Epithelial cell of proximal tubule (primary cell): ENCODE measurements at regions not wholly inside any gene's neighbourhood (a gene's known extent, or its start where the extent isn't known, plus 50 kb on each side); places are given as distances from the start of the nearest gene placed in this dataset.

Source experiments
- DNase-seq: peaks from one replicate; pipeline ENCODE4 v3.0.0-alpha.2; 2011; ENCODE audit warnings: low read depth
- H3K4me3 ChIP-seq: 2 replicates; pipeline ENCODE4 v1.5.1; 2011; ENCODE audit warnings: low read depth, mild to moderate bottlenecking, low read length
- TF ChIP-seq, protein P1 (sequence below): conservative IDR thresholded peaks from 2 replicates; pipeline ENCODE4 v1.5.1; 2012; ENCODE audit warnings: low read depth, mild to moderate bottlenecking, low read length

DNA sequence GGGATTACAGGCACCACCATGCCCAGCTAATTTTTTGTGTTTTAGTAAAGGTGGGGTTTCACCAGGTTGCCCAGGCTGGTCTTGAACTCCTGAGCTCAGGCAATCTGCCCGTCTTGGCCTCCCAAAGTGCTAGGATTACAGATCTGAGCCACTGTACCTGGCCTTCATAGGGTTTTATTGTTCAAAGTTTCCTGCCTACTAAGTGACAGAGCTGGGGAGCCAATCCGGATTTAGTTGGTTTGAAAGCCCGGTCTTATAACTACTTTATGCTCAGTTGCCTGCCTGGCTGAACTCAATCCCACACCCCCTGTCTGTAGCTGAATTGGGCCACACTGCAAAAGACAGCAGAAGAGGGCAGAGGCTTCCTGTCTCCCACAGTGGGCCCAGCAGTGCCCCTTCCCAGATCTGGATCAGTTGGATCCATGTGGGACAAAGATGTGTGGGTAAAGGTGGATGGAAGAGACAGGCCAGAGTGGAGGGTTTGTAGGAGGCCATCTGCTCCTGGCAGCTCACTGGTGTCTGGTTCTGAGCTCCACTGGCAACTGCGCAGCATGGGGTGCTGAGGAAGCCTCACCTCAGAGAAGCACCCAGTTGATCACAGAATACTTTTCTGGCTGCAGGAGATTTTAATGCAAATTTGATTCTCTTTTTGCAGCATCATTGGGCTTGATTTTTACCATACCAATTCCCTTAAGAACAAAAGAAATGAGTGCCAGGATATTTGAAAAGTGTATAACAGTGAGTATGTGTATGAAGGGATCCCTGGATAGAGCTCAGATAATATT is 144.9 kb downstream of the DDX1 start:
- DNase-seq = no peak
- TF ChIP-seq, protein P1, sequence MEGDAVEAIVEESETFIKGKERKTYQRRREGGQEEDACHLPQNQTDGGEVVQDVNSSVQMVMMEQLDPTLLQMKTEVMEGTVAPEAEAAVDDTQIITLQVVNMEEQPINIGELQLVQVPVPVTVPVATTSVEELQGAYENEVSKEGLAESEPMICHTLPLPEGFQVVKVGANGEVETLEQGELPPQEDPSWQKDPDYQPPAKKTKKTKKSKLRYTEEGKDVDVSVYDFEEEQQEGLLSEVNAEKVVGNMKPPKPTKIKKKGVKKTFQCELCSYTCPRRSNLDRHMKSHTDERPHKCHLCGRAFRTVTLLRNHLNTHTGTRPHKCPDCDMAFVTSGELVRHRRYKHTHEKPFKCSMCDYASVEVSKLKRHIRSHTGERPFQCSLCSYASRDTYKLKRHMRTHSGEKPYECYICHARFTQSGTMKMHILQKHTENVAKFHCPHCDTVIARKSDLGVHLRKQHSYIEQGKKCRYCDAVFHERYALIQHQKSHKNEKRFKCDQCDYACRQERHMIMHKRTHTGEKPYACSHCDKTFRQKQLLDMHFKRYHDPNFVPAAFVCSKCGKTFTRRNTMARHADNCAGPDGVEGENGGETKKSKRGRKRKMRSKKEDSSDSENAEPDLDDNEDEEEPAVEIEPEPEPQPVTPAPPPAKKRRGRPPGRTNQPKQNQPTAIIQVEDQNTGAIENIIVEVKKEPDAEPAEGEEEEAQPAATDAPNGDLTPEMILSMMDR = no peak

DNA sequence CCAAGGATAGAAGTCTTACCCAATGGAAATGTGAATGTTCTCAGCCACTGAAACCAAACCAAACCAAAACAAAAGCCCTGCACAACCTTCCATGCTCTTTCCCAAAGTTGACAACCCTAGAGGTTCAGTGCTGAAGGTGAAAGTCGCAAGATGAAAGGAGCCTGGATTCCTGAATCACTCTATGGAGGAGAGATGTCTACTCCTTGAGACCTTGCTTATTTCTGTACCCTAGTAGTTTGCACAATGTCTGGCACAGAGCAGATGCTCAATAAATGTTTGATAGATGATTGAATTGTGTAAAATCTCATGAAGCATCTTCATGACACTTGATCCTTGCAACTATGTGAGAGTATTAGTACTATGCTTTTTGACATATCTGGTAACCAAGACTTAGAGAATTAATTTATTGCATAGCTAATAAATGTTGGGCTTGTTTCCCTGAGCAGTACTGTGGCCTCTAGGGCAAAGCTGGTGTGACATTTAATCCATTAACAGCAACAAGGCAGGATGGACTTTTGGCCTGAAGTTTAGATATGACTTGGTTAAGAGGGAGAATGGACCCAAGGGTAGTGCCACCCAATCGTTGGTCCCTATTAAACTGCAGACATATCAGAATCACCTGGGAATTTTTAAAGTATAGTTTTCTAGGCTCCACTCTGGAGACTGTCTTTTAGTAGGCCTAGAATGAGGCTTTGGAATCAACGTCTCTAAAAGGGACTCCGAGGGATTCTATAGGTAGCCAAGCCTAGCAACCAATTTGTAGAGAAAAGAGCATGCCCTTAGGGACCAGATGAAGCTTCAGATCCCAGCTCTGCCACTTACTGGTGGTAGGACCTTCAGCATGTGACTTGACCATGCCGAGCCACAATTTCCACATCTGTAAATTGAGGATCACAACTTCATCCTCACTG is 145.9 kb downstream of the DDX1 start:
- H3K4me3 ChIP-seq = no peak overlapping the region
- TF ChIP-seq, protein P1 = no peak
- no peak for DNase-seq

More for the DNA sequence above, 144.9 kb downstream of the DDX1 start:
- no peak overlapping the region for H3K4me3 ChIP-seq

DNA sequence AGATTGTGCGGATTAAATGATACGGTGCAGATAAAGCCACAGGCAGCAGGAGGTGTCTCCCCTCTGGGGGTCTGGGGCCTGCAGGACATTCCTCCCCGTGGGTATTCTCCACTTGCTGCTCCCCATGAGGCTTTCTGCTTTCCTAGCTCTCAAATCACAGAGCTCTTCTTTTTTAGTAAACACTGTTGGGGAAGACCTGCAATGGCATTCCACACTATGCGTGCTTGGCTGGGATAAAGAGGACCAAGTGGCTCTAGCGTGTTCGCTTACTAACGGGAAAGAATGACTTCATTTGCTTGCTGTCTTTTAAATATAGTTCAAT is 146.5 kb downstream of the DDX1 start:
- no peak for DNase-seq
- TF ChIP-seq, protein P1 = no peak
- no peak overlapping the region for H3K4me3 ChIP-seq

DNA sequence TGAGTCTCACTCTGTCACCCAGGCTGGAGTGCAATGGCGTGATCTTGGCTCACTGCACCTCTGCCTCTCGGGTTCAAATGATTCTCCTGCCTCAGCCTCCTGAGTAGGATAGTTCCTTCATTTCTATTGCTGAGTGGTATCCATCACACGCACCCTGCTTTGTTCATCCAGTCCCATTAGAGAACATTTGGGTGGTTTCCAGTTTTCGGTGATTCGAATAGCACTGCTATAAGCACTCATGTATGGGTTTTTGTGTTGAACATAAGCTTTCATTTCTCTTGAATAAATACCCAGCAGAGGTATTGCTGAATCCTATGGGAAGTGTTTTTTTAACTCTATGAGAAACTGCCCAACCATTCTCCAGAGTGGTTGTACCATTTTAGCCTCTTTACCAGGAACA is 147.3 kb downstream of the DDX1 start:
- TF ChIP-seq, protein P1 = no peak
- DNase-seq = no peak

DNA sequence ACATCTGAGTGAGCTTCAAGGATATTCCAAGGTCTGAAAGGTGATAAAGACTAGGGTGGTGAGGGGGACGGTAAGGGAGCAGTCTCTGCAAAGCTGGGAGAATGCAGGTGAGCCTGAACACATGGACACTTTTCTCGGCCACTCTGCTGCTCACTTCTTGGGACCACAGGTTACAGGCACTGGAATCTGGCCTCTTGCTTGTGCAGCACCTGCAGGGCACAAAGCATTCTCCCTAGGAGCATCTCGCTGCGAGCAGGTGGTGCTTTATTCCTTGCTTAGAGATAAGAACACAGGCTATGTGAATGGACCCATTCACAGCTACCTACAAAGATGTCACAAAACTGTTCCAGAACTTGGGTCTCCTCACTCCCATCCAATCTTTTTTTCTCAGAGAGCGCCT is 153.2 kb downstream of the DDX1 start:
- no peak overlapping the region for H3K4me3 ChIP-seq
- TF ChIP-seq, protein P1 = no peak
- DNase-seq = no peak

More for the DNA sequence above, 147.3 kb downstream of the DDX1 start:
- H3K4me3 ChIP-seq = no peak overlapping the region

DNA sequence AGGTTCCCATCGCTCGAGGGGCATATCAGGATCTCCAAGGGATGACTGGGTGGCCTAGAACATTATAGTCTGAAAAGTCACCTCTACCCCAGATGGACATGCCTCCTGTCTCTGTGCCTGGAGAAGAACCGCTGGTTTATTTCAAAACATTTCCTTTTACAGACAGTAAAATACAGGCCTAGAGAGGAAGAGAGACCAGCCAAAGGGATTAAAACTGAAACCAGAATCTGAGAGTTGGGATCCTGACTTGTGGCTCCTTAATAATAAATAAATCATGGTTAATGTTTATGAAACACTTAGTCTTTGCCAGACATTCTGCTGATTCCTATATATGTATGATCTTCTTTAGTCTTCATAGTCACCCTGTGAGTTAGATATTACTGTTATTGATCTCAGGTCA is 153.7 kb downstream of the DDX1 start:
- TF ChIP-seq, protein P1 = no peak
- no peak for DNase-seq
- H3K4me3 ChIP-seq = no peak overlapping the region
